Type B pancreatic cell (in vitro differentiated cells): ENCODE measurements at regions not wholly inside any gene's neighbourhood (a gene's known extent, or its start where the extent isn't known, plus 50 kb on each side); places are given as distances from the start of the nearest gene placed in this dataset.

ENCODE experiments used
- DNase-seq: peaks from one replicate; pipeline ENCODE4 v3.0.0; 2021; ENCODE audit warnings: mixed read lengths; ENCODE audit not compliant: unreplicated experiment; ENCODE audit errors: extremely low spot score
- H3K27ac Mint-ChIP-seq: 2 replicates; pipeline ENCODE4 v1.8.0; 2021; ENCODE audit warnings: mild to moderate bottlenecking, mixed read lengths
- H3K27me3 Mint-ChIP-seq: 2 replicates; pipeline ENCODE4 v1.8.0; 2021; ENCODE audit warnings: mixed read lengths
- H3K36me3 Mint-ChIP-seq: 2 replicates; pipeline ENCODE4 v1.8.0; 2021; ENCODE audit warnings: mixed read lengths
- H3K4me1 Mint-ChIP-seq: one replicate; pipeline ENCODE4 v1.8.0; 2021; ENCODE audit warnings: mixed read lengths; ENCODE audit not compliant: unreplicated experiment
- H3K4me3 Mint-ChIP-seq: 2 replicates; pipeline ENCODE4 v1.8.0; 2021; ENCODE audit warnings: mild to moderate bottlenecking, mixed read lengths
- H3K9me3 Mint-ChIP-seq: 2 replicates; pipeline ENCODE4 v1.8.0; 2021; ENCODE audit warnings: mixed read lengths
- CTCF ChIP-seq: fragments of 200-600 bp; sonication (generic); conservative IDR thresholded peaks from 2 replicates; pipeline ENCODE4 v1.5.0; 2021; ENCODE audit warnings: antibody characterized with exemption, mild to moderate bottlenecking

DNA sequence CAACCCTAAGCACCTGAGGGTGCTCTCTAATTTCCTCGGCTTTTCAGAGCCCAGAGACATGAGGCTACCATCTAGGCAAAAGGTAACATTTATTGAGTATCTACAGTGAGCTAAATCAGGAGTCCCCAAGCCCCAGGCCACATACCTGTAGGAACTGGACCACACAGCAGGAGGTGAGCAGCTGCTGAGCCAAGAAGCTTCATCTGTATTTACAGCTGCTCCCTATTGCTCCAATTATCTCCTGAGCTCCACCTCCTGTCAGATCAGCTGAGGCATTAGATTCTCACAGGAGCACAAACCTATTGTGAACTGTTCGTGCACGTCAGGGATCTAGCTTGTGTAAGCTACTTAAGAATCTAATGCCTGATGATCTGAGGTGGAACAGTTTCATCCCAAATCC, 70.2 kb downstream of the RND3 start:
- Mint-ChIP-seq H3K4me3 (no peak overlapping the region), H3K36me3 (peaks cover 3% of the 10 kb centered on the region), H3K27ac (no peak overlapping the region), H3K4me1 (peaks cover 8% of the 10 kb centered on the region), H3K27me3 (no peaks in the 10 kb centered on the region), H3K9me3 (peaks cover 11% of the 10 kb centered on the region)
- no peak for TF ChIP-seq CTCF
- DNase-seq = no peak

- Mint-ChIP-seq H3K27me3 (no peaks in the 10 kb centered on the region), H3K36me3 (peaks cover 7% of the 10 kb centered on the region), H3K4me1 (peaks cover 21% of the 10 kb centered on the region), H3K27ac (no peak overlapping the region), H3K9me3 (peaks cover 10% of the 10 kb centered on the region), H3K4me3 (no peak overlapping the region)
- no peak for TF ChIP-seq CTCF
- no peak for DNase-seq
Observed at GRCh38 chr2:150415022-150415421, 72.4 kb downstream of the RND3 start.

- no peak for TF ChIP-seq CTCF
- Mint-ChIP-seq H3K4me1 (peaks cover 26% of the 10 kb centered on the region), H3K9me3 (peaks cover 10% of the 10 kb centered on the region), H3K4me3 (no peak overlapping the region), H3K36me3 (peaks cover 7% of the 10 kb centered on the region), H3K27ac (no peak overlapping the region), H3K27me3 (no peaks in the 10 kb centered on the region)
- DNase-seq = no peak
Observed at GRCh38 chr2:150413910-150414309, 73.6 kb downstream of the RND3 start.

DNA sequence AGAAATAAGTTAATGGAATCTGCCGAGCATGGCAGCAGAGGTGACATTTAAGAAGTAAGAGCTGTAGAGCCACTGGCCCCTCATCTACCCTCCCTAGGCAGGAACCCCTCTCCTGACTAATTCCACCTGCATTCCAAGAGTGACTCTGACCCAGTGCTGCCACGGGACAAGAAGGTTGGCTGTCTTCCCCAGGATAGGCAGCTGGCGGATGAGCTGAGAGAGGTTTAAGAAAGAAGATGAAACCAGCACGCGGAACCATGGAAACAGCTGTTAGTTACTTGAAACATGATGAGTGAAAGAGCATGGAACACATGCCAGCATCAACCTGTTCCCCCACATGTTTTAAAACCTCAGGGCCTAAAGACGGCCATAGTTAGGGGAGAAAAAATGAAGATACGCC, 74.1 kb downstream of the RND3 start:
- DNase-seq = no peak
- peaks cover 6% of the 10 kb centered on the region for H3K36me3 Mint-ChIP-seq
- H3K27me3 Mint-ChIP-seq = no peaks in the 10 kb centered on the region
- H3K9me3 Mint-ChIP-seq = peaks cover 10% of the 10 kb centered on the region
- H3K27ac Mint-ChIP-seq = no peak overlapping the region
- H3K4me1 Mint-ChIP-seq = peaks cover 26% of the 10 kb centered on the region
- no peak overlapping the region for H3K4me3 Mint-ChIP-seq
- no peak for TF ChIP-seq CTCF

DNA sequence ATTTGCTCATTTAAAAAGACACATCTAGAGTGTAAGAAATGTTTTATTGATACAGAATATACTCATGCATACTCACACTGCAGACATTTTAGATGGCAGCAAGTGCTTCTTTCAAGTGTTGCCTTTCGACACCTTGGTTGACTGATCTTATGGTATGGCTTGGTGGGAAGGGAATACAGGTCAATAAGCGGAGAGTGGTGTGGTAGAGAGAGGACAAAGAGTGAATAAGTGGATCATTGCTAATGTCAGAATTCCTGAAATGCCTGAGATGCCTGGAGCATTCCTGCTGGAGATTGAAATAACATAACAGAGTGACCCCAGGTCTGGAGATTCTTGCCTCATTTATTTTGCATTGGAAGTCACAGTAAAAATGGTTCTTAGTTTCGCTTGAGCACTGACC, 76.7 kb downstream of the RND3 start:
- Mint-ChIP-seq H3K27ac (peak overlapping the region; percentile 23), H3K9me3 (peaks cover 17% of the 10 kb centered on the region), H3K27me3 (no peaks in the 10 kb centered on the region), H3K4me3 (peak overlapping the region; percentile 9), H3K36me3 (peaks cover 4% of the 10 kb centered on the region), H3K4me1 (peaks cover 37% of the 10 kb centered on the region)
- DNase-seq = no peak
- no peak for TF ChIP-seq CTCF

DNA sequence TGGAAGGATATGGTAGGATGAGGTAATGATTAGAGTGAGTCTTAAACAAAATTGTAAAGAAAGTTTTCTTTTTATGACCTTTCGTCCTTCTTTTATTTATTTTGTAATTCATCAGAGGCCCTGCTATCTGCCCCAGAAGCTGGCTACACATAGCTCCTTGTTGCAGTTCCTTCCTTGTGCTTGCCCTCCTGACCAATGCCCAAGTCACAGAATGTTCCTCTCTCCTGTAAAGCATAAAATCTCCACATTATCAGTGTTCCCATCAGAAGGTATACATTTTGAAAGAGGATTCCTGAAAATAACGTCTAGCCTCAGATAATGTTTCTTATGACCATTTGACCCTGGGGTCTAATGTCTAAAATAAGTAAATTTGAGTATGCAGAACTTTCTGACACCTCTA, 78.3 kb downstream of the RND3 start:
- H3K27ac Mint-ChIP-seq = no peak overlapping the region
- DNase-seq = no peak

More for the DNA sequence above, 78.3 kb downstream of the RND3 start:
- H3K9me3 Mint-ChIP-seq = peaks cover 20% of the 10 kb centered on the region
- no peak for TF ChIP-seq CTCF
- no peaks in the 10 kb centered on the region for H3K27me3 Mint-ChIP-seq
- peaks cover 42% of the 10 kb centered on the region for H3K4me1 Mint-ChIP-seq
- H3K36me3 Mint-ChIP-seq = peaks cover 4% of the 10 kb centered on the region
- no peak overlapping the region for H3K4me3 Mint-ChIP-seq
